Vagina (tissue), 2 donors: ENCODE measurements at regions not wholly inside any gene's neighbourhood (a gene's known extent, or its start where the extent isn't known, plus 50 kb on each side); places are given as distances from the start of the nearest gene placed in this dataset.

Experiments
- DNase-seq, 2 donors: peaks; one replicate each; pipeline ENCODE4 v3.0.0-alpha.2; 2017; ENCODE audit errors: extremely low spot score in 2 of 2
- H3K27ac ChIP-seq: fragments of 200-600 bp; sonication (generic); one replicate; pipeline ENCODE4 v1.5.1; 2019
- H3K27me3 ChIP-seq: fragments of 200-600 bp; sonication (generic); one replicate; pipeline ENCODE4 v1.5.1; 2019
- H3K36me3 ChIP-seq, 2 donors: fragments of 200-600 bp; sonication (generic); one replicate each; pipeline ENCODE4 v1.5.1; 2017 to 2019
- H3K4me1 ChIP-seq: fragments of 200-600 bp; sonication (generic); one replicate; pipeline ENCODE4 v1.5.1; 2019
- H3K4me3 ChIP-seq, 2 donors: fragments of 200-600 bp; sonication (generic); 1 replicate in 1 of 2; 2 replicates in 1 of 2; pipeline ENCODE4 v1.5.1; 2016 to 2019
- H3K9me3 ChIP-seq: fragments of 200-600 bp; sonication (generic); one replicate; pipeline ENCODE4 v1.5.1; 2019
- CTCF ChIP-seq, 3 experiments: fragments of 450-650 bp in 2 of 3; fragments of 200-600 bp in 1 of 3; sonication (generic) in 1 of 3; IDR thresholded peaks; one replicate each; pipeline ENCODE4 v1.5.1; 2017 to 2019; ENCODE audit warnings: antibody characterized with exemption in 3 of 3, mild to moderate bottlenecking in 2 of 3, moderate library complexity in 2 of 3
- POLR2A ChIP-seq, 2 donors: fragments of 450-650 bp; IDR thresholded peaks; one replicate each; pipeline ENCODE4 v1.6.1; 2017; ENCODE audit warnings: antibody characterized with exemption in 2 of 2, mild to moderate bottlenecking in 2 of 2, moderate library complexity in 2 of 2
- POLR2AphosphoS5 ChIP-seq, 2 donors: sonication (generic); formaldehyde crosslinking; IDR thresholded peaks; one replicate each; pipeline ENCODE4 v1.9.0; 2017; ENCODE audit warnings: antibody characterized with exemption in 2 of 2, mild to moderate bottlenecking in 2 of 2, low read depth in 1 of 2; ENCODE audit not compliant: insufficient read depth in 1 of 2
- intact Hi-C: fragments of 100-400 bp; cut with DNase I; formaldehyde crosslinking; loops from one replicate; pipeline ENCODE4 v1.15.1; 2023

GRCh38 chr10:44033008-44033407 lies 351.9 kb downstream of the CXCL12 start:
- no peak overlapping the region for H3K27ac ChIP-seq
- DNase-seq: no peak
- intact Hi-C loops: no loop called here

GRCh38 chr10:44032216-44032615 lies 352.7 kb downstream of the CXCL12 start:
- Histone ChIP-seq H3K27ac (no peak overlapping the region), H3K4me3 (no peak overlapping the region), H3K36me3 (no peaks in the 10 kb centered on the region), H3K27me3 (no peaks in the 10 kb centered on the region), H3K4me1 (peaks cover 14% of the 10 kb centered on the region), H3K9me3 (no peaks in the 10 kb centered on the region)
- DNase-seq: peak in 1 of 2 donors; percentile 89
- intact Hi-C loops: no loop called here
- TF ChIP-seq POLR2AphosphoS5 (IDR thresholded peaks at IDR 0.05; ENCODE audit: insufficient read depth in 1 of 2, low read depth in 1 of 2) (peak in 1 of 2 donors; percentile 66), POLR2A (IDR thresholded peaks at IDR 0.05) (no peak)

More at GRCh38 chr10:44033008-44033407, 351.9 kb downstream of the CXCL12 start:
- TF ChIP-seq CTCF (IDR thresholded peaks at IDR 0.05) (no peak), POLR2A (IDR thresholded peaks at IDR 0.05) (no peak), POLR2AphosphoS5 (IDR thresholded peaks at IDR 0.05; ENCODE audit: insufficient read depth in 1 of 2, low read depth in 1 of 2) (no peak)
- no peak overlapping the region for H3K4me3 ChIP-seq
- no peaks in the 10 kb centered on the region for H3K27me3 ChIP-seq
- H3K9me3 ChIP-seq: no peaks in the 10 kb centered on the region
- H3K4me1 ChIP-seq: peaks cover 14% of the 10 kb centered on the region
- no peaks in the 10 kb centered on the region for H3K36me3 ChIP-seq

GRCh38 chr10:44030738-44031137 lies 354.2 kb downstream of the CXCL12 start:
- intact Hi-C loops: no loop called here
- Histone ChIP-seq H3K27me3 (no peaks in the 10 kb centered on the region), H3K4me1 (peaks cover 14% of the 10 kb centered on the region), H3K36me3 (no peaks in the 10 kb centered on the region), H3K4me3 (no peak overlapping the region), H3K9me3 (no peaks in the 10 kb centered on the region), H3K27ac (no peak overlapping the region)
- no peak for TF ChIP-seq POLR2AphosphoS5 (IDR thresholded peaks at IDR 0.05; ENCODE audit: insufficient read depth in 1 of 2, low read depth in 1 of 2)
- no peak for TF ChIP-seq CTCF (IDR thresholded peaks at IDR 0.05)
- TF ChIP-seq POLR2A (IDR thresholded peaks at IDR 0.05): no peak
- DNase-seq: peak in 1 of 2 donors; percentile 8

- Histone ChIP-seq H3K27me3 (no peaks in the 10 kb centered on the region), H3K36me3 (no peaks in the 10 kb centered on the region), H3K27ac (no peak overlapping the region), H3K9me3 (no peaks in the 10 kb centered on the region), H3K4me1 (peaks cover 14% of the 10 kb centered on the region), H3K4me3 (no peak overlapping the region)
- intact Hi-C loops: no loop called here
- peak; percentile 28 to 86 for DNase-seq
- TF ChIP-seq CTCF (IDR thresholded peaks at IDR 0.05): no peak
- no peak for TF ChIP-seq POLR2AphosphoS5 (IDR thresholded peaks at IDR 0.05; ENCODE audit: insufficient read depth in 1 of 2, low read depth in 1 of 2)
- TF ChIP-seq POLR2A (IDR thresholded peaks at IDR 0.05): no peak
Measured at GRCh38 chr10:44030132-44030531, 354.8 kb downstream of the CXCL12 start.

GRCh38 chr10:44028384-44029137 lies 356.3 kb downstream of the CXCL12 start:
- TF ChIP-seq POLR2A (IDR thresholded peaks at IDR 0.05): no peak
- no peak for TF ChIP-seq CTCF (IDR thresholded peaks at IDR 0.05)
- no peak for TF ChIP-seq POLR2AphosphoS5 (IDR thresholded peaks at IDR 0.05; ENCODE audit: insufficient read depth in 1 of 2, low read depth in 1 of 2)
- Histone ChIP-seq H3K27me3 (no peaks in the 10 kb centered on the region), H3K4me1 (peaks cover 14% of the 10 kb centered on the region), H3K9me3 (no peaks in the 10 kb centered on the region), H3K27ac (no peak overlapping the region), H3K36me3 (no peaks in the 10 kb centered on the region), H3K4me3 (no peak overlapping the region)
- intact Hi-C loops: no loop called here
- DNase-seq: peak; percentile 52 to 65
